Muscle of leg (tissue), 3 donors: ENCODE measurements at regions not wholly inside any gene's neighbourhood (a gene's known extent, or its start where the extent isn't known, plus 50 kb on each side); places are given as distances from the start of the nearest gene placed in this dataset.
A peak's percentile ranks its signal among the peaks of the same experiment; 100 is the strongest.
"Not testable (repeated sequence)": the region's sequence is repeated elsewhere in the genome, so short reads cannot be mapped to it uniquely, and the experiment has no call there.

ENCODE experiments used
- DNase-seq: peaks from one replicate; pipeline ENCODE4 v3.0.0; 2013
- H3K27ac ChIP-seq: one replicate; pipeline ENCODE4 v1.5.1; 2013; ENCODE audit warnings: mild to moderate bottlenecking, low read length, control low read depth
- H3K27me3 ChIP-seq: one replicate; pipeline ENCODE4 v1.6.1; 2013; ENCODE audit warnings: low read length; ENCODE audit not compliant: control insufficient read depth, insufficient read depth
- H3K36me3 ChIP-seq: one replicate; pipeline ENCODE4 v1.6.1; 2013; ENCODE audit warnings: low read length; ENCODE audit not compliant: control insufficient read depth, insufficient read depth
- H3K4me1 ChIP-seq: one replicate; pipeline ENCODE4 v1.6.1; 2013; ENCODE audit warnings: low read length; ENCODE audit not compliant: control insufficient read depth, insufficient read depth
- H3K4me3 ChIP-seq: one replicate; pipeline ENCODE4 v1.5.1; 2013; ENCODE audit warnings: low read length, control low read depth
- H3K9me3 ChIP-seq: replicated peaks from 2 replicates; pipeline ENCODE4 v1.6.1; 2013; ENCODE audit warnings: low read depth, low read length; ENCODE audit not compliant: control insufficient read depth
- WGBS: methylation state at CpG from one replicate; pipeline ENCODE4 v1.1.5; 2013; ENCODE audit warnings: missing lambda C conversion rate; ENCODE audit not compliant: insufficient coverage; 5-methylcytosine and 5-hydroxymethylcytosine counted together

DNA sequence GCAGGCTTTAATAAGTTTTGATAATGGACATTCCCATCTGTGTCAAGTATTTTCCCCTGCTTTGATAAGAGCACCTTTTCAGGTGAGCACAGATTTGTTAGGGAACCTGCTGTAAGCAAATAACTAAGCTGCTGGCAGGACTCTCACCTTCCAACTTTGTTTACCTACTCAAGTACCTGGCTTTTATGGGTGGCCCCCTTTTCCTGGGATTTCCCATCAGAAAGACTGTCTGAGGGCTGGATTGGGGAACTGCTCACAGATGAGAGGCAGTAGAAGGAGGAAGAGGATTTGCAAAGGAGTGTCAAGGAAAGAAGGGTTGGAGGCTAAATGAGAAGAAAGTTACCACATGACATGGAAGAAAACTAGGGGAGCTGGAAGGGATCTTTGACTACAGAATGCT lies 210.1 kb upstream of the RIMS1 start:
- Histone ChIP-seq H3K27ac (no peak overlapping the region), H3K4me3 (no peak overlapping the region), H3K36me3 (no peaks in the 10 kb centered on the region), H3K4me1 (no peaks in the 10 kb centered on the region), H3K27me3 (no peaks in the 10 kb centered on the region), H3K9me3 (no peaks in the 10 kb centered on the region)
- no peak for DNase-seq

DNA sequence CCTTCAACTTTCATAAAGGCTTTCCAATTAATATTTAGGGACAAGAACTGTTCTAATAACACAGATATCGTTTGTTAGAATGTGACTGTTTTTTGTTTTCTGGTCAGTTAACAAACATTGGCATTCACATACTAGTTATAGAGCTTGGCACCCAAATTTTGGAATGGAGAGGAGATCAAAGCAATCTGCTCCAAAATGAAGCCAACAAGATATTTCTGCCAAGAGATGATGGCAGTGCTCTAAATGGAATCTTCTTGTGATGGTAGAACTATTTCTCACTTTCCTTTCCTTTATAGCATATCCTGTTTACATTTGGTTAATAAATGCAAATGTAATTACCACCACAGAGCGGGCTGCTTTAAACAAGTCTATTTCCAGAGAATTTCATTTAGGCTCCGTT lies 208.3 kb upstream of the RIMS1 start:
- H3K9me3 ChIP-seq: no peaks in the 10 kb centered on the region
- no peak for DNase-seq
- no CpG with 5 or more reads among the region's 3 CpGs for WGBS

DNA sequence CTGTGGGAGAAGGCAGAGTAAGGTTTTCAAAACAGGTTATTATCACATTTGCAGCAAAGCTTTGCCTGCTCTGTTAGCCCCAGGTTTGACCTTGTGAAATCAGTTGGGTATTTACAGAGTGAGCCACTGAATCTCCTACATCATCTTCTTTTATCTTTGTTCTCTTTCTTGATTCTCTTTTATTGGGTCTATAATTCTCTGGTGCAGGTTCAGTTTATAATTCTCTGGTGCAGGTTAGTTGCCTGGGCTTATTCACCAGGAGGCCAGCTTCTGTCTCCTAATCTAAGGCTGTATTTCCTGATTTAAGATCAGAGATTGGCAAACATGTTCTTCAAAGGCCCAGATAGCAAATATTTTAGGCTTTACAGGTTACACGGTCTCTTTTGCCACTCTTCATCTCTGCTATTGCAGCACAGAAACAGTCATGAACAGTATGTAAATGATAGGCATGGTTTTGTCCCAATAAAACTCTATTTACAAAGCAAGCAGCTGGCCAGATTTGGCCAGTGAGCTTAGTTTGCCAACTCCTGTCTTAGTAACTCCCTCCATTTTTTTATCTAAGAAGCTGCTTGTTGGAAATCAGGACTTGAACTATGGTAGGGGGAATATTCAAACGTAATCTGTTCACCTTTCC lies 205.0 kb upstream of the RIMS1 start:
- Histone ChIP-seq H3K9me3 (no peaks in the 10 kb centered on the region), H3K27ac (no peak overlapping the region), H3K36me3 (no peaks in the 10 kb centered on the region), H3K4me1 (no peaks in the 10 kb centered on the region), H3K4me3 (no peak overlapping the region), H3K27me3 (no peaks in the 10 kb centered on the region)
- WGBS: 100% methylated on average over 1 of the region's 2 CpGs
- DNase-seq: no peak

More for the DNA sequence above, 208.3 kb upstream of the RIMS1 start:
- Histone ChIP-seq H3K4me1 (no peaks in the 10 kb centered on the region), H3K36me3 (no peaks in the 10 kb centered on the region), H3K4me3 (no peak overlapping the region), H3K27me3 (no peaks in the 10 kb centered on the region), H3K27ac (no peak overlapping the region)

DNA sequence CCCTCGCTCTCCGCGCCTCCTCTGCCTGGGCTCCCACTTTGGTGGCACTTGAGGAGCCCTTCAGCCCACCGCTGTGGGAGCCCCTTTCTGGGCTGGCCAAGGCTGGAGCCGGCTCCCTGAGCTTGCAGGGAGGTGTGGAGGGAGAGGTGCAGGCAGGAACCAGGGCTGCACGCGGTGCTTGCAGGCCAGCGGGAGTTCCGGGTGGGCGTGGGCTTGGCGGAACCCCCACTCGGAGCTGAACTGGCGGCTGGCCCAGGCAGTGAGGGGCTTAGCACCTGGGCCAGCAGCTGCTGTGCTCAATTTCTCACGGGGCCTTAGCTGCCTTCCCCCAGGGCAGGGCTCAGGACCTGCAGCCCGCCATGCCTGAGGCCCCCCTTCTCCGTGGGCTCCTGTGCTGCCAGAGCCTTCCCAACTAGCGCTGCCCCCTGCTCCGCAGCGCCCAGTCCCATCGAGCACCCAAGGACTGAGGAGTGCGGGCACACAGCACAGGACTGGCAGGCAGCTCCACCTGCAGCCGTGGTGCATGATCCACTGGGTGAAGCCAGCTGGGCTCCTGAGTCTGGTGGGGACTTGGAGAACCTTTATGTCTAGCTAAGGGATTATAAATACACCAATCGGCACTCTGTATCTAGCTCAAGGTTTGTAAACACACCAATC lies 200.2 kb upstream of the RIMS1 start:
- not testable (repeated sequence) for H3K27me3 ChIP-seq, H3K27ac ChIP-seq, H3K4me1 ChIP-seq, DNase-seq, H3K36me3 ChIP-seq, H3K9me3 ChIP-seq, H3K4me3 ChIP-seq
- WGBS: 85% methylated on average over 20 of the region's 23 CpGs

DNA sequence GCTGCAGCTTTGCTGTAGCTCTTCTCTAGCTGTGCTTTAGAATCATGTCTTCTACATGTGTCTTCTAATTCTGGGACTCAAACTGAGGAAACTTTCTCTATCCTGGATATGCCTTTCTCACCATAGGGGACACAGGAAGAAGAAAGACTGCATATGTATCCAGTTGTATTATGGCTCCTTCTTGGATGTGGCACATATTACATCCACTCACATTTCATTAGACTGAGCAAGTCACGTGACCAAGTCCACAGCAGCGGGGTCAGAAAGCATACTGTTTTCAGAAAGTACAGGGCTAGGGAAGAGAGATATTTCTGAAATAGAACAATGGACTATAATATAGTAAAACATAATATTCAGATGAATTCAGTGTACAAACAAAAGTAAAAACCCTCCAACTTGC lies 187.6 kb upstream of the RIMS1 start:
- Histone ChIP-seq H3K27ac (no peak overlapping the region), H3K4me1 (no peaks in the 10 kb centered on the region), H3K9me3 (no peaks in the 10 kb centered on the region), H3K4me3 (no peak overlapping the region), H3K36me3 (no peaks in the 10 kb centered on the region), H3K27me3 (no peaks in the 10 kb centered on the region)
- no CpG with 5 or more reads among the region's 2 CpGs for WGBS
- DNase-seq: no peak

DNA sequence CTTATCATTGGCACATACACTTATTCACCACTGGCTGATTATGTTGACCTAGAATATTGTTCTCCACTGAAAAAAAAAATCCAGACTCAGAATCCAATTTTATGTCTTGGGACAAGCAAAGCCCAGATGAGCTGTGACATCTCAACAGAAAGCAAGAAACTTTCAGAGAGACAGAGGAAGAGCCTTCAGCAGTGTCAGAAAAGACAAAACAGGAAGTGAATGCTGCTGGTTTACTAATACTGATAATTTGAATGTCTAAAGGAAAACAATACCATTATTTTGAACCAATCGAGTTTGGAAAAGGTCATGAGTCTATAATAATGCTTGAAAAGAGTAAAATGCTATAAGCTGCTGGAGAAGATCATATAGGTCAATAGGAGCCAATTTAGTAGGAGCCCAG lies 179.8 kb upstream of the RIMS1 start:
- Histone ChIP-seq H3K36me3 (no peaks in the 10 kb centered on the region), H3K27ac (no peak overlapping the region), H3K9me3 (no peaks in the 10 kb centered on the region), H3K4me1 (no peaks in the 10 kb centered on the region), H3K27me3 (no peaks in the 10 kb centered on the region), H3K4me3 (no peak overlapping the region)
- WGBS: no CpG with 5 or more reads among the region's 1 CpG
- DNase-seq: no peak

DNA sequence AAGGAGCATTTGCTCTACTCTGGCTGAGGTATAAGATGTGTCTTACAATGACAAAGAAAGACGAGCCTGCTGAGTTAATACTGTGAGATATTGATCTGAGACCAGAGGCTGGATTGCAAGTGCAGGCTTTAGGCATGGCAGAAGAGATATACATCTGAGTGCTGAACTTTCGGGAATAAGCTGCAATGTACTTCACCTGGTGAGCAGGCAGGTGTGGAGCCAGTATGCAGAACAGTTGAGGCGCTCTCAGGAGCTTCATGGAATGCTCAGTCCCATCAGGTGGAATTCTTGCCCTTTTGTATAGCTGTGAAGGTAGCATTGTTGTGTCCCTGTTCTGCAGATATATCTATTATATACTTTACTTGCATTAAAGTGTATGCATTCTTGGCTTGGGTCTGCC lies 179.3 kb upstream of the RIMS1 start:
- H3K9me3 ChIP-seq: no peaks in the 10 kb centered on the region
- H3K27ac ChIP-seq: no peak overlapping the region
- 71% methylated on average over 2 of the region's 3 CpGs for WGBS
- H3K4me1 ChIP-seq: no peaks in the 10 kb centered on the region
- no peak overlapping the region for H3K4me3 ChIP-seq
- no peaks in the 10 kb centered on the region for H3K36me3 ChIP-seq
- no peak for DNase-seq
- H3K27me3 ChIP-seq: no peaks in the 10 kb centered on the region

DNA sequence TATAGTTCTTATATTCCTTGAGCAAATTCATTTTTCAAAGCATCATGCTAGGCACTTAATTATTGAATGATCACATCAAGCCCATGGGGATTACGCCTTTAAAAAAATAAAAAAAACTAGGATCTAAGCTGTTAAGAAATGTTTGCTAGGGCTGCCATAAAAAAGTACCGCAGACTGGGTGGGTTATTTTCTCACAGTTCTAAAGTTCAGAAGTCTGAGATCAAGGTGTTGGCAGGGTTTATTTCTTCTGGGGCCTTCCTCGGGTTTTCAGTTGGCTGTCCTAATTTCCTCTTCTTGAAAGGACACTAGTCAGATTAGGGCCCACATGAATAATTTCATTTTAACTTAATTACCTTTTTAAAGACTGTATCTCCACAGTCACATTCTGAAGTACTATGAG lies 165.6 kb upstream of the RIMS1 start:
- no peak for DNase-seq
- no CpG with 5 or more reads among the region's 3 CpGs for WGBS
- Histone ChIP-seq H3K4me1 (no peaks in the 10 kb centered on the region), H3K9me3 (no peaks in the 10 kb centered on the region), H3K36me3 (no peaks in the 10 kb centered on the region), H3K4me3 (no peak overlapping the region), H3K27me3 (no peaks in the 10 kb centered on the region), H3K27ac (no peak overlapping the region)

DNA sequence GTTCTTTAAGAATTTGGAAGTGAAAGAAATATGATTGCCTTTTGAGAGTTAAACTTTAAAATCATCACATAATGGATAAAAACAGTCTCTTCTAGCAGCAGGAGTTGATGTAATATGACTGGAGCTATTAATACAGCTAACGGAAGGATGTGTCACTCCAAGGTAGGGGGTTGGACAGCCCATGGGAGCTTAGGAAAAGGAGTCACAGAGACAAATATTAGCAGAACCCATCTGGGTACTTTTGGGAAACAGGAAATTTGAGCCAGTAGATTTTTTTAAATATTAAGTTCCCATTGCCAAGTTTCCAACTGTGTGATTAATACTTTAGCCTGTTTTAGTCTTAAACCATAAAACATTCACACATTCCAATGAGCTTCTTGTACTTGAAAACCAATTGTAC lies 164.7 kb upstream of the RIMS1 start:
- 0% methylated on average over 1 of the region's 1 CpG for WGBS
- no peaks in the 10 kb centered on the region for H3K4me1 ChIP-seq
- H3K9me3 ChIP-seq: no peaks in the 10 kb centered on the region
- no peak overlapping the region for H3K4me3 ChIP-seq
- peak; percentile 77 for DNase-seq
- H3K36me3 ChIP-seq: no peaks in the 10 kb centered on the region
- H3K27me3 ChIP-seq: no peaks in the 10 kb centered on the region
- H3K27ac ChIP-seq: no peak overlapping the region

DNA sequence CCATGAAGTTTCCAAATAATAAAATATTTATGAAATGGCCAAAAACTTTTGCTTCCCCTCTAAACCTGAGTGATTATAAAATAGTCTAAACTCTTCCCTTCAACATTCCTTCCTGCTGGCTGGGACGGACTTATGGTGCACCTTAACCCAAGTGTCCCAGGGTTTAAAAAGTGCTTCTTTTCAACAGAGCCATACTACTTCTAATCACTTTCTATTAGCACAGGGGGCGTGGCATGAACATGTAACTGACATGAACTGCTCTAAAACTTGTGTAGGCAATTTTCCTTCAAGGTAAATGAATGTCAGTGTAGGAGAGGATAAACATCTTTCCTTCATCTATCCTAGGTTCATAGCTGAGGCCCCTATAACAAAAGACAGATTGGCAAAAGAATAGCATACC lies 163.6 kb upstream of the RIMS1 start:
- Histone ChIP-seq H3K27me3 (no peaks in the 10 kb centered on the region), H3K36me3 (no peaks in the 10 kb centered on the region), H3K9me3 (no peaks in the 10 kb centered on the region), H3K27ac (no peak overlapping the region), H3K4me3 (no peak overlapping the region), H3K4me1 (no peaks in the 10 kb centered on the region)
- DNase-seq: no peak
- 80% methylated on average over 1 of the region's 2 CpGs for WGBS
